A673 (cell line): ENCODE measurements at regions not wholly inside any gene's neighbourhood (a gene's known extent, or its start where the extent isn't known, plus 50 kb on each side); places are given as distances from the start of the nearest gene placed in this dataset.

ENCODE experiments used
- BruUV-seq: library from RNA; stranded (reverse); fragments of 400-500 nt; replicated peaks from 2 replicates; lab custom pipeline; 2021; lab: Mats Ljungman, UMichigan
- CTCF ChIA-PET: fragments of 300-600 bp; sonication (Branson Sonifier 250); formaldehyde crosslinking; loops from one replicate; lab custom pipeline; 2022; ENCODE audit warnings: antibody characterized with exemption; lab: Charles Lee
- POLR2A ChIA-PET: fragments of 300-600 bp; sonication (Branson Sonifier 250); formaldehyde crosslinking; loops from one replicate; lab custom pipeline; 2022; ENCODE audit warnings: antibody characterized with exemption; ENCODE audit not compliant: low non-redundant PET; lab: Charles Lee
- DNase-seq: peaks from one replicate; pipeline ENCODE4 v3.0.0-alpha.2; 2015; ENCODE audit warnings: low spot score
- H3K27ac ChIP-seq: fragments of 200-600 bp; sonication (generic); 2 replicates; pipeline ENCODE4 v1.5.1; 2016; ENCODE audit warnings: mixed run types, low read depth, mild to moderate bottlenecking, mixed read lengths, antibody characterized with exemption, low read length; ENCODE audit not compliant: poor library complexity, severe bottlenecking
- H3K27me3 ChIP-seq: fragments of 200-600 bp; sonication (generic); replicated peaks from 2 replicates; pipeline ENCODE4 v1.6.1; 2017; ENCODE audit warnings: mixed run types, low read depth, mild to moderate bottlenecking, mixed read lengths, antibody characterized with exemption, low read length; ENCODE audit not compliant: insufficient read depth, poor library complexity
- H3K36me3 ChIP-seq: fragments of 200-600 bp; sonication (generic); 2 replicates; pipeline ENCODE4 v1.6.1; 2016; ENCODE audit warnings: mixed run types, mild to moderate bottlenecking, mixed read lengths, antibody characterized with exemption, low read length; ENCODE audit not compliant: insufficient read depth, poor library complexity, severe bottlenecking
- H3K4me1 ChIP-seq: fragments of 200-600 bp; sonication (generic); 2 replicates; pipeline ENCODE4 v1.6.1; 2017; ENCODE audit warnings: mixed run types, mild to moderate bottlenecking, mixed read lengths, antibody characterized with exemption, low read length; ENCODE audit not compliant: insufficient read depth, poor library complexity, severe bottlenecking
- H3K4me3 ChIP-seq: fragments of 200-600 bp; sonication (generic); 2 replicates; pipeline ENCODE4 v1.5.1; 2016; ENCODE audit warnings: low read depth, mixed run types, mild to moderate bottlenecking, mixed read lengths, low read length; ENCODE audit not compliant: poor library complexity, severe bottlenecking
- H3K9me3 ChIP-seq: fragments of 200-600 bp; sonication (generic); 2 replicates; pipeline ENCODE4 v1.6.1; 2016; ENCODE audit warnings: mixed run types, low read depth, mild to moderate bottlenecking, mixed read lengths, antibody characterized with exemption, low read length; ENCODE audit not compliant: poor library complexity, severe bottlenecking
- EZH2 ChIP-seq: fragments of 200-600 bp; sonication (generic); IDR thresholded peaks from 2 replicates; pipeline ENCODE4 v1.6.1; 2017; ENCODE audit warnings: borderline replicate concordance, low read depth, mild to moderate bottlenecking, mixed read lengths, antibody characterized with exemption, low read length; ENCODE audit not compliant: poor library complexity, severe bottlenecking
- intact Hi-C: fragments of 100-400 bp; cut with micrococcal nuclease; formaldehyde crosslinking; loops from one replicate; pipeline ENCODE4 v1.10.0; 2022; ENCODE audit not compliant: unreplicated experiment
- TF ChIP-seq, protein P1 (sequence below): fragments of 300-800, 200-600 bp; sonication (generic); conservative IDR thresholded peaks from 2 replicates; pipeline ENCODE4 v1.5.1; 2017; ENCODE audit warnings: low read depth, mild to moderate bottlenecking, antibody characterized with exemption, low read length, moderate library complexity, mixed read lengths

DNA sequence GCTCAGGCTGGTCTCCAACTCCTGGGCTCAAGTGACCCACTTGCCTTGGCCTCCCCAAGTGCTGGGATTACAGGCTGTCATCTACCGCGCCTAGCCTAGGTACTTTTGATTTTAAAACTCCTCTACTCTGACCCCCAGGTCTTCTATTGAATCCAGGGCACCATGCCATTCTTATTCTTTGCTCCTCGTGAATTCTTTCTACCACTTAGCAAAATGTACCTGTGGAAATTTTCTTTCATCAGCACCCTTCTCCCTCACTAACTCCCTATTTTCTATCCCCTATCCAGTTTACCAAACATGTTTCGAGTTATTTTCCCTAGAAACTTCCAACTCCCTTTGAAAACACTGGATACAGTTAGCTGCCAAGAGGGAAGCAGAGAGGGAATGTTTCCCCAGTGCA is 60.0 kb upstream of the RAPGEF2 start:
- POLR2A ChIA-PET: no interaction called here
- Histone ChIP-seq H3K27ac (no peak overlapping the region), H3K36me3 (no peaks in the 10 kb centered on the region), H3K9me3 (no peaks in the 10 kb centered on the region), H3K4me1 (peaks cover 16% of the 10 kb centered on the region), H3K4me3 (no peak overlapping the region), H3K27me3 (no peaks in the 10 kb centered on the region)
- TF ChIP-seq EZH2: no peak
- TF ChIP-seq, protein P1, sequence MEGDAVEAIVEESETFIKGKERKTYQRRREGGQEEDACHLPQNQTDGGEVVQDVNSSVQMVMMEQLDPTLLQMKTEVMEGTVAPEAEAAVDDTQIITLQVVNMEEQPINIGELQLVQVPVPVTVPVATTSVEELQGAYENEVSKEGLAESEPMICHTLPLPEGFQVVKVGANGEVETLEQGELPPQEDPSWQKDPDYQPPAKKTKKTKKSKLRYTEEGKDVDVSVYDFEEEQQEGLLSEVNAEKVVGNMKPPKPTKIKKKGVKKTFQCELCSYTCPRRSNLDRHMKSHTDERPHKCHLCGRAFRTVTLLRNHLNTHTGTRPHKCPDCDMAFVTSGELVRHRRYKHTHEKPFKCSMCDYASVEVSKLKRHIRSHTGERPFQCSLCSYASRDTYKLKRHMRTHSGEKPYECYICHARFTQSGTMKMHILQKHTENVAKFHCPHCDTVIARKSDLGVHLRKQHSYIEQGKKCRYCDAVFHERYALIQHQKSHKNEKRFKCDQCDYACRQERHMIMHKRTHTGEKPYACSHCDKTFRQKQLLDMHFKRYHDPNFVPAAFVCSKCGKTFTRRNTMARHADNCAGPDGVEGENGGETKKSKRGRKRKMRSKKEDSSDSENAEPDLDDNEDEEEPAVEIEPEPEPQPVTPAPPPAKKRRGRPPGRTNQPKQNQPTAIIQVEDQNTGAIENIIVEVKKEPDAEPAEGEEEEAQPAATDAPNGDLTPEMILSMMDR: no peak
- intact Hi-C loops: no loop called here
- CTCF ChIA-PET: no interaction called here
- DNase-seq: no peak
- BruUV-seq: no TSS peak

DNA sequence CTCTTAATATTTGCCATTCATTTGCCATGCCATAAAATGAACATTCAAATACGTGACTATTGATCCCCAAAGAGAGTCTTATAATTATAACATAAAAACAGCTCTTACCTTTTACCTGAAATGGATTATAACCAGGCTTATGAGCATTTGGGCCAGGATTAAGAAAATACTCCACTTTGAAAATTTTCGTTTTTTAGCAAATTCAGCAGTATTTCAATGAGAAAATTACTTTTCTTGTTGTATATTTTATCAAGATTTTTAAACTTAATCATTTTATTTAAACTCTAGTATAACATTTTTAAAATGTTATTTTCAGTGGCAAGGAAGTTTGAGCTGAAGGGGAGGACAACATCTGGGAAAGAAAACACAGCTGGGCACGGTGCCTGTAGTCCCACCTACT is 59.0 kb upstream of the RAPGEF2 start:
- BruUV-seq: no TSS peak
- DNase-seq: no peak
- no peak for TF ChIP-seq EZH2
- TF ChIP-seq, protein P1: no peak
- intact Hi-C loops: no loop called here
- H3K4me1 ChIP-seq: peaks cover 16% of the 10 kb centered on the region
- no peaks in the 10 kb centered on the region for H3K27me3 ChIP-seq
- POLR2A ChIA-PET: no interaction called here
- no peak overlapping the region for H3K4me3 ChIP-seq
- no peaks in the 10 kb centered on the region for H3K36me3 ChIP-seq
- CTCF ChIA-PET: no interaction called here
- H3K9me3 ChIP-seq: no peaks in the 10 kb centered on the region
- H3K27ac ChIP-seq: no peak overlapping the region

DNA sequence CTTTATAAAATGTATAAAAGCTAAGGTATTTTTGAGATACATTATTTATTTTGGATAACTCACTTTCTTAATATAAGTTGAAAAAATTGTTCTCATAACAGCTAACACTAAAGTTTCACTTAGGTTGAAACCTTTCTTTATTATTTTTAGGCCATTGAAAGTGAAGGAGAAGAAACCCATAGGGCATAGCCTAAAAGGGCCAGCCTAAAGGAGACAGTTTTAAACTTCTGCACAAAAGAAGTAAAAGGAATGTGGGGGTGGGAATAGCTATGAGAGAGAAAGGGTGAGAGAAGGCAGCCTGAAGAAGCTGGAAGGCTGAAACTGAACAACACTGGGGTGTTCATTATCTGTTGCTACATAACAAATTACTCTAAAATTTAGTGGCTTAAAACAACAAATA is 57.6 kb upstream of the RAPGEF2 start:
- no peak for TF ChIP-seq EZH2
- TF ChIP-seq, protein P1: no peak
- DNase-seq: no peak
- Histone ChIP-seq H3K4me3 (no peak overlapping the region), H3K4me1 (peaks cover 19% of the 10 kb centered on the region), H3K27me3 (no peaks in the 10 kb centered on the region), H3K36me3 (no peaks in the 10 kb centered on the region), H3K27ac (no peak overlapping the region), H3K9me3 (no peaks in the 10 kb centered on the region)
- POLR2A ChIA-PET: no interaction called here
- BruUV-seq: no TSS peak
- intact Hi-C loops: no loop called here
- CTCF ChIA-PET: no interaction called here
